ENCODE measurements at regions not wholly inside any gene's neighbourhood (a gene's known extent, or its start where the extent isn't known, plus 50 kb on each side); places are given as distances from the start of the nearest gene placed in this dataset.

DNA sequence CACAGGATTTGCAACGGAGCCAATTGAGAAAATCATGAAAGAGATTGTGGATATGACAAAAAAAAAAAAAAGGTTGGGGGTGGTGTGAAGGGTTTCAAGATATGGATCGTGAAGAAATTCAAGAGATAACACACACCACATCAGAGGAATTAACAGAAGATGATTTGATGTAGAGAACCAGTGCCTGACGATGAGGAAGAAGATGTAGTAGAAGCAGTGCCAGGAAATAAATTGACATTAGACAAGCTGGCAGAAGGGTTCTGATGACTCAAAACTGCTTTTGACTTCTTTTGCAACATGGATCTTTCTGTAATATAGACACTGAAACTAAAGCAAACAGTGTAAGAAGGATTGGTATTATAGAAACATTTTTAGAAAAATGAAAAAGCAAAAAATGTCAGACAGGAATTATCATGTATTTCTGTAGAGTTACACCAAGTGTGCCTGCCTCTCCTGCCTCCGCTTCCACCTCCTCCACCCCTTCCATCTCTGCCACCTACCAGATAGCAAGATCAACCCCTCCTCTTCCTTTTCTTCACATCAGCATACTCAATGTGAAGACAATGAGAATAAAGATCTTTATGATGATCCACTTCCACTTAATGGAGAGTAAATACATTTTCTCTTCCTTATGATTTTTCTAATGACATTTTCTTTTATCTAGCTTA is 127.5 kb upstream of the OTUD4 start:
- no peak for DNase-seq (ENCODE audit: low spot score in 2 of 2, unreplicated experiment in 2 of 2)
- Mint-ChIP-seq H3K27ac (no peak overlapping the region), H3K9me3 (peaks cover 3% of the 10 kb centered on the region), H3K4me3 (no peak overlapping the region), H3K36me3 (no peaks in the 10 kb centered on the region), H3K27me3 (ENCODE audit: low read depth) (no peaks in the 10 kb centered on the region), H3K4me1 (peaks cover 15% of the 10 kb centered on the region)
- TF ChIP-seq CTCF (IDR thresholded peaks at IDR 0.05; ENCODE audit: unreplicated experiment): no peak

DNA sequence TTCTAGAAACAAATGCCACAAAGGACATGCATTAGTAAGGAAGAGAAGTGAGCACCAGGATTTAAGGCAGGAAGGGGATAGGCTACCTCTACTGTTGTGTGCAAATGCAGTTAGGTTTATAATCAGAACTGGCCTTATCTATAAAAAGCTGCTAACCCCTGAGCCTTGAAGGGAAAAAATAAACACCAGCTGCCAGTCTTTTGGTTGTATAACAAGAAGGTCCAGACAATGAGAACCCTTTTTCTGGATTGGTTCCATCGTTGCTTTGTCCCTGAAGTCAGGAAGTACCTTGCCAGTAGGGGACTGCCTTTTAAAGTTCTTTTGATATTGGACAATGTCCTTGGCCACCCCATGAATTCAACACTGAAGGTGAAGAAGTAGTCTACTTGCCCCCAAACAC is 126.7 kb upstream of the OTUD4 start:
- no peak for TF ChIP-seq CTCF (IDR thresholded peaks at IDR 0.05; ENCODE audit: unreplicated experiment)
- Mint-ChIP-seq H3K36me3 (no peaks in the 10 kb centered on the region), H3K4me1 (peaks cover 10% of the 10 kb centered on the region), H3K9me3 (peaks cover 3% of the 10 kb centered on the region), H3K4me3 (no peak overlapping the region), H3K27me3 (ENCODE audit: low read depth) (no peaks in the 10 kb centered on the region), H3K27ac (no peak overlapping the region)
- no peak for DNase-seq (ENCODE audit: low spot score in 2 of 2, unreplicated experiment in 2 of 2)

- H3K4me1 Mint-ChIP-seq: no peaks in the 10 kb centered on the region
- no peaks in the 10 kb centered on the region for H3K9me3 Mint-ChIP-seq
- no peak for DNase-seq (ENCODE audit: low spot score in 2 of 2, unreplicated experiment in 2 of 2)
- no peak overlapping the region for H3K27ac Mint-ChIP-seq
- no peaks in the 10 kb centered on the region for H3K27me3 Mint-ChIP-seq (ENCODE audit: low read depth)
- H3K4me3 Mint-ChIP-seq: no peak overlapping the region
- H3K36me3 Mint-ChIP-seq: no peaks in the 10 kb centered on the region
- no peak for TF ChIP-seq CTCF (IDR thresholded peaks at IDR 0.05; ENCODE audit: unreplicated experiment)
These were observed 122.3 kb upstream of the OTUD4 start for GRCh38 chr4:145302725-145303124.

DNA sequence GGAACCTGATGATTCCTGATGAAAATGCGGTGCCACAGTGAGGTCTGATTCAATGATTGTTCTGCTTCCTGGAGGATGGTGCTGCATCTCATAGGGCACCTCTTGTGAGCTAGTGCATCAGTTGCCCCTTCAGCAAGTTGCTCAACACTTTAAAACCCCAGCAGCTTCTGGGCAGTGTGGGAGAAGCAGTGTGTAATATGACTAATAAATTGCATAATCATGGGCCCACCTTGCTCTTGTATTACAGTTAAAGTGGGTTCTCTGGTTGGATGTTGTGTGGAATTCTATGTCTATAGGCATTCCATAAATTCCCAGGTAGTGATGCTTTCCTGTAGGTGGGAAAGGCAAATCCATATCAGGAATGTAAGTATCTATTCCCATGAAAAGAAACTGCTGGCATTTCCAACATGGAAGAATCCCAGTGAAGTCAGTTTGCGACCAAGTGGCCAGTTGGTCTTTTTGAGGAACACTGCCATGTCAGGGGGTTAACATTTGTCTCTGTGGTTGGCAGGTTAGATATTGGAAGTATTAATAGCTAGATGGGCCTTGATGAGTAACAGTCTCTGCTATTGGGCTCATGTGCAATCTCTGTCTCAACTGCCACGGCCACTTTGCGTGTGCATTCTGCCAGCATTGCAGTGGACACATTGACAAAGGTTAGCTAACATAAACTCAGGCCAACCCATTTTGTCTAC is 121.1 kb upstream of the OTUD4 start:
- TF ChIP-seq CTCF (IDR thresholded peaks at IDR 0.05; ENCODE audit: unreplicated experiment): no peak
- Mint-ChIP-seq H3K4me1 (no peaks in the 10 kb centered on the region), H3K9me3 (no peaks in the 10 kb centered on the region), H3K27me3 (ENCODE audit: low read depth) (no peaks in the 10 kb centered on the region), H3K36me3 (no peaks in the 10 kb centered on the region), H3K4me3 (no peak overlapping the region), H3K27ac (no peak overlapping the region)
- no peak for DNase-seq (ENCODE audit: low spot score in 2 of 2, unreplicated experiment in 2 of 2)

GRCh38 chr4:145299380-145300076 is 119.1 kb upstream of the OTUD4 start:
- no peak overlapping the region for H3K4me3 Mint-ChIP-seq
- H3K4me1 Mint-ChIP-seq: no peaks in the 10 kb centered on the region
- H3K27ac Mint-ChIP-seq: no peak overlapping the region
- H3K27me3 Mint-ChIP-seq (ENCODE audit: low read depth): no peaks in the 10 kb centered on the region
- no peaks in the 10 kb centered on the region for H3K36me3 Mint-ChIP-seq
- DNase-seq (ENCODE audit: low spot score in 2 of 2, unreplicated experiment in 2 of 2): no peak
- TF ChIP-seq CTCF (IDR thresholded peaks at IDR 0.05; ENCODE audit: unreplicated experiment): no peak
- H3K9me3 Mint-ChIP-seq: no peaks in the 10 kb centered on the region
